Esophagus (tissue), 2 donors: ENCODE measurements at regions not wholly inside any gene's neighbourhood (a gene's known extent, or its start where the extent isn't known, plus 50 kb on each side); places are given as distances from the start of the nearest gene placed in this dataset.

Experiments
- H3K27ac ChIP-seq, 2 donors: one replicate each; pipeline ENCODE4 v1.5.1; 2013; ENCODE audit warnings: low read depth in 2 of 2, mild to moderate bottlenecking in 2 of 2, inconsistent platforms in 1 of 2, low read length in 1 of 2, moderate library complexity in 1 of 2
- H3K27me3 ChIP-seq, 2 donors: one replicate each; pipeline ENCODE4 v1.6.1; 2013; ENCODE audit warnings: low read length in 2 of 2, control low read depth in 1 of 2, mild to moderate bottlenecking in 1 of 2; ENCODE audit not compliant: insufficient read depth in 2 of 2, control insufficient read depth in 1 of 2
- H3K36me3 ChIP-seq, 2 donors: one replicate each; pipeline ENCODE4 v1.6.1; 2013; ENCODE audit warnings: low read length in 1 of 2; ENCODE audit not compliant: control insufficient read depth in 2 of 2, insufficient read depth in 2 of 2
- H3K4me1 ChIP-seq, 2 donors: one replicate each; pipeline ENCODE4 v1.6.1; 2013; ENCODE audit warnings: low read length in 1 of 2; ENCODE audit not compliant: control insufficient read depth in 2 of 2, insufficient read depth in 2 of 2
- H3K4me3 ChIP-seq, 2 donors: one replicate each; pipeline ENCODE4 v1.5.1; 2013; ENCODE audit warnings: low read length in 2 of 2, mild to moderate bottlenecking in 2 of 2, low read depth in 1 of 2, moderate library complexity in 1 of 2
- H3K9me3 ChIP-seq, 2 donors: one replicate each; pipeline ENCODE4 v1.6.1; 2013; ENCODE audit warnings: mild to moderate bottlenecking in 2 of 2, low read depth in 1 of 2, low read length in 1 of 2, moderate library complexity in 1 of 2; ENCODE audit not compliant: control insufficient read depth in 2 of 2, insufficient read depth in 1 of 2
- WGBS, 2 donors: extraction: QIAGEN DNeasy Blood & Tissue Kit; methylation state at CpG; one replicate each; pipeline ENCODE4 v1.1.7; 2013; 5-methylcytosine and 5-hydroxymethylcytosine counted together
- donor health status: healthy with polysubstance abuse.
- donor health status: Bipolar disorder and iron deficiency.

GRCh38 chr18:42222557-42222956 is 267.5 kb downstream of the PIK3C3 start:
- H3K4me3 ChIP-seq: no peak overlapping the region

GRCh38 chr18:42228581-42228980 is 273.5 kb downstream of the PIK3C3 start:
- H3K27ac ChIP-seq: no peak overlapping the region
- no peaks in the 10 kb centered on the region for H3K9me3 ChIP-seq
- WGBS, 2 donors: 72 to 76% methylated on average over 1 of the region's 1 CpG
- no peaks in the 10 kb centered on the region for H3K36me3 ChIP-seq
- no peak overlapping the region for H3K4me3 ChIP-seq
- no peaks in the 10 kb centered on the region for H3K4me1 ChIP-seq
- no peaks in the 10 kb centered on the region for H3K27me3 ChIP-seq

More at GRCh38 chr18:42222557-42222956, 267.5 kb downstream of the PIK3C3 start:
- Histone ChIP-seq H3K27me3 (no peaks in the 10 kb centered on the region), H3K4me1 (no peaks in the 10 kb centered on the region), H3K27ac (no peak overlapping the region), H3K9me3 (no peaks in the 10 kb centered on the region), H3K36me3 (no peaks in the 10 kb centered on the region)
- 72 to 78% methylated on average over 1 of the region's 1 CpG for WGBS, 2 donors

- Histone ChIP-seq H3K27me3 (no peaks in the 10 kb centered on the region), H3K36me3 (no peaks in the 10 kb centered on the region), H3K4me3 (no peak overlapping the region), H3K4me1 (no peaks in the 10 kb centered on the region), H3K9me3 (no peaks in the 10 kb centered on the region), H3K27ac (no peak overlapping the region)
- 87 to 92% methylated on average over 2 of the region's 2 CpGs for WGBS, 2 donors
Measured at GRCh38 chr18:42229211-42230210, 274.5 kb downstream of the PIK3C3 start.

GRCh38 chr18:42230636-42231035 is 275.6 kb downstream of the PIK3C3 start:
- Histone ChIP-seq H3K4me3 (no peak overlapping the region), H3K27me3 (no peaks in the 10 kb centered on the region), H3K9me3 (no peaks in the 10 kb centered on the region), H3K4me1 (no peaks in the 10 kb centered on the region), H3K27ac (no peak overlapping the region), H3K36me3 (no peaks in the 10 kb centered on the region)
- 33 to 41% methylated on average over 2 of the region's 2 CpGs for WGBS, 2 donors

- no peak overlapping the region for H3K4me3 ChIP-seq
- no peaks in the 10 kb centered on the region for H3K27me3 ChIP-seq
- H3K4me1 ChIP-seq: no peaks in the 10 kb centered on the region
- no peaks in the 10 kb centered on the region for H3K9me3 ChIP-seq
- H3K27ac ChIP-seq: no peak overlapping the region
- no peaks in the 10 kb centered on the region for H3K36me3 ChIP-seq
Measured at GRCh38 chr18:42231284-42231683, 276.2 kb downstream of the PIK3C3 start.

- Histone ChIP-seq H3K9me3 (no peaks in the 10 kb centered on the region), H3K4me3 (no peak overlapping the region), H3K27ac (no peak overlapping the region), H3K36me3 (no peaks in the 10 kb centered on the region), H3K27me3 (no peaks in the 10 kb centered on the region), H3K4me1 (no peaks in the 10 kb centered on the region)
- WGBS, 2 donors: 70 to 72% methylated on average over 2 of the region's 2 CpGs
Measured at GRCh38 chr18:42231796-42232195, 276.8 kb downstream of the PIK3C3 start.

- no peaks in the 10 kb centered on the region for H3K4me1 ChIP-seq
- no peak overlapping the region for H3K4me3 ChIP-seq
- no peaks in the 10 kb centered on the region for H3K36me3 ChIP-seq
- no peaks in the 10 kb centered on the region for H3K9me3 ChIP-seq
- H3K27me3 ChIP-seq: no peaks in the 10 kb centered on the region
- H3K27ac ChIP-seq: no peak overlapping the region
Measured at GRCh38 chr18:42233908-42234307, 278.9 kb downstream of the PIK3C3 start.

GRCh38 chr18:42242758-42243157 is 287.7 kb downstream of the PIK3C3 start:
- Histone ChIP-seq H3K27ac (no peak overlapping the region), H3K36me3 (no peaks in the 10 kb centered on the region), H3K4me3 (no peak overlapping the region), H3K27me3 (no peaks in the 10 kb centered on the region), H3K4me1 (no peaks in the 10 kb centered on the region), H3K9me3 (peaks cover 0 to 4% of the 10 kb centered on the region in 2 donors)
- WGBS, 2 donors: 45 to 50% methylated on average over 5 of the region's 5 CpGs

GRCh38 chr18:42245137-42245536 is 290.1 kb downstream of the PIK3C3 start:
- H3K4me1 ChIP-seq: no peaks in the 10 kb centered on the region
- H3K36me3 ChIP-seq: no peaks in the 10 kb centered on the region
- H3K27me3 ChIP-seq: no peaks in the 10 kb centered on the region
- no peak overlapping the region for H3K4me3 ChIP-seq
- peaks cover 0 to 2% of the 10 kb centered on the region in 2 donors for H3K9me3 ChIP-seq
- WGBS, 2 donors: 89 to 93% methylated on average over 4 of the region's 4 CpGs
- H3K27ac ChIP-seq: no peak overlapping the region
